ENCODE measurements at regions not wholly inside any gene's neighbourhood (a gene's known extent, or its start where the extent isn't known, plus 50 kb on each side); places are given as distances from the start of the nearest gene placed in this dataset.

GRCh38 chr16:9534759-9535158 lies 443.3 kb downstream of the HAPSTR1 start:
- Mint-ChIP-seq H3K4me3 (no peak overlapping the region), H3K36me3 (peaks cover 9% of the 10 kb centered on the region), H3K27ac (no peak overlapping the region), H3K27me3 (ENCODE audit: low read depth) (peaks cover 6% of the 10 kb centered on the region), H3K4me1 (peaks cover 7% of the 10 kb centered on the region), H3K9me3 (peaks cover 26% of the 10 kb centered on the region)
- ChIA-PET CTCF (interaction anchor here (1.0 kb wide), 1 partner anchor 114 kb away, joined by 3 read pairs; no protein-coding TSS in a partner anchor), POLR2A (no interaction called here)
- DNase-seq (ENCODE audit: low spot score) (no peak), ATAC-seq (no peak; the same call in 1 of the 2 replicates)
- TF ChIP-seq GRHL2 (CRISPR knock-in tag; IDR thresholded peaks at IDR 0.05; ENCODE audit: insufficient replicate concordance, severe bottlenecking) = no peak

GRCh38 chr16:9536905-9537304 lies 445.5 kb downstream of the HAPSTR1 start:
- POLR2A ChIA-PET = no interaction called here
- Mint-ChIP-seq H3K4me3 (no peak overlapping the region), H3K9me3 (peaks cover 26% of the 10 kb centered on the region), H3K27ac (no peak overlapping the region), H3K27me3 (ENCODE audit: low read depth) (0 out of 2 replicates have a peak, but pooled peaks cover 3% of the 10 kb centered on the region), H3K4me1 (peaks cover 7% of the 10 kb centered on the region), H3K36me3 (peaks cover 9% of the 10 kb centered on the region)
- CTCF ChIA-PET = no interaction called here
- ATAC-seq = no peak
- no peak for DNase-seq (ENCODE audit: low spot score)
- TF ChIP-seq GTF2I (CRISPR knock-in tag; conservative IDR thresholded peaks at IDR 0.05) (0 out of 2 replicates have a peak, but pooled peaks have one; percentile 41), OVOL2 (CRISPR knock-in tag; IDR thresholded peaks at IDR 0.05; ENCODE audit: borderline replicate concordance) (no peak)

GRCh38 chr16:9539346-9539745 lies 447.9 kb downstream of the HAPSTR1 start:
- H3K27ac Mint-ChIP-seq = no peak overlapping the region
- no peak overlapping the region for H3K4me3 Mint-ChIP-seq
- CTCF ChIA-PET = interaction anchor here (0.6 kb wide), 1 partner anchor 754 kb away, joined by 3 read pairs; no protein-coding TSS in a partner anchor
- 0 out of 2 replicates have a peak, but pooled peaks cover 3% of the 10 kb centered on the region for H3K27me3 Mint-ChIP-seq (ENCODE audit: low read depth)
- H3K4me1 Mint-ChIP-seq = peaks cover 10% of the 10 kb centered on the region
- ATAC-seq (no peak), DNase-seq (ENCODE audit: low spot score) (no peak)
- POLR2A ChIA-PET = no interaction called here
- peaks cover 5% of the 10 kb centered on the region; the same call in 1 of the 2 replicates for H3K36me3 Mint-ChIP-seq
- TF ChIP-seq GTF2I (CRISPR knock-in tag; conservative IDR thresholded peaks at IDR 0.05) = 0 out of 2 replicates have a peak, but pooled peaks have one; percentile 12
- TF ChIP-seq ZNF425 (CRISPR knock-in tag; conservative IDR thresholded peaks at IDR 0.05) = no peak
- H3K9me3 Mint-ChIP-seq = peaks cover 22% of the 10 kb centered on the region

DNA sequence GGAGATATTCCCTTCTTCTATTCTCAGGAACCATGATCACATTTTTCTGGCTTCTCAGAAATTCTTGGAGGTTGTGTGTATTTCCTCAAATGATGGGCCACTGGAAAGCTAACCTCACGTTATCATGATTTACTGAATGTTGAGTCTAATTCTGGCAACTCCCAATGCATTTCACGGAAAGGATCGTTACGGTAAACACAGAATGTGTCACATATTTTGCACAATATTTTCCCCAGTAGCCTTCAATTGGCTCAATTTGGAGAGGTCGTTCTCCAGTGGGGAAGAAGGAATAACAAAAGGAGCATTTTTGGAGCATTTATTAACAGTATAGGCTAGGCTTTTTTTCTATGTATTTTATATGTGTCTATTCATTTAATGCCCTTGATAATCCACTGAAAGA lies 450.3 kb downstream of the HAPSTR1 start:
- no peak for ATAC-seq
- H3K4me3 Mint-ChIP-seq = no peak overlapping the region
- TF ChIP-seq, protein P1, sequence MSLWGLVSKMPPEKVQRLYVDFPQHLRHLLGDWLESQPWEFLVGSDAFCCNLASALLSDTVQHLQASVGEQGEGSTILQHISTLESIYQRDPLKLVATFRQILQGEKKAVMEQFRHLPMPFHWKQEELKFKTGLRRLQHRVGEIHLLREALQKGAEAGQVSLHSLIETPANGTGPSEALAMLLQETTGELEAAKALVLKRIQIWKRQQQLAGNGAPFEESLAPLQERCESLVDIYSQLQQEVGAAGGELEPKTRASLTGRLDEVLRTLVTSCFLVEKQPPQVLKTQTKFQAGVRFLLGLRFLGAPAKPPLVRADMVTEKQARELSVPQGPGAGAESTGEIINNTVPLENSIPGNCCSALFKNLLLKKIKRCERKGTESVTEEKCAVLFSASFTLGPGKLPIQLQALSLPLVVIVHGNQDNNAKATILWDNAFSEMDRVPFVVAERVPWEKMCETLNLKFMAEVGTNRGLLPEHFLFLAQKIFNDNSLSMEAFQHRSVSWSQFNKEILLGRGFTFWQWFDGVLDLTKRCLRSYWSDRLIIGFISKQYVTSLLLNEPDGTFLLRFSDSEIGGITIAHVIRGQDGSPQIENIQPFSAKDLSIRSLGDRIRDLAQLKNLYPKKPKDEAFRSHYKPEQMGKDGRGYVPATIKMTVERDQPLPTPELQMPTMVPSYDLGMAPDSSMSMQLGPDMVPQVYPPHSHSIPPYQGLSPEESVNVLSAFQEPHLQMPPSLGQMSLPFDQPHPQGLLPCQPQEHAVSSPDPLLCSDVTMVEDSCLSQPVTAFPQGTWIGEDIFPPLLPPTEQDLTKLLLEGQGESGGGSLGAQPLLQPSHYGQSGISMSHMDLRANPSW (CRISPR knock-in tag; conservative IDR thresholded peaks at IDR 0.05; ENCODE audit: low read depth) = no peak
- no peak for DNase-seq (ENCODE audit: low spot score)
- 0 out of 2 replicates have a peak, but pooled peaks cover 3% of the 10 kb centered on the region for H3K27me3 Mint-ChIP-seq (ENCODE audit: low read depth)
- H3K27ac Mint-ChIP-seq = no peak overlapping the region
- H3K36me3 Mint-ChIP-seq = peaks cover 5% of the 10 kb centered on the region; the same call in 1 of the 2 replicates
- CTCF ChIA-PET = interaction anchor here (0.5 kb wide), 1 partner anchor 44 kb away, joined by 3 read pairs; no protein-coding TSS in a partner anchor
- peaks cover 20% of the 10 kb centered on the region for H3K9me3 Mint-ChIP-seq
- H3K4me1 Mint-ChIP-seq = peaks cover 4% of the 10 kb centered on the region
- POLR2A ChIA-PET = no interaction called here

DNA sequence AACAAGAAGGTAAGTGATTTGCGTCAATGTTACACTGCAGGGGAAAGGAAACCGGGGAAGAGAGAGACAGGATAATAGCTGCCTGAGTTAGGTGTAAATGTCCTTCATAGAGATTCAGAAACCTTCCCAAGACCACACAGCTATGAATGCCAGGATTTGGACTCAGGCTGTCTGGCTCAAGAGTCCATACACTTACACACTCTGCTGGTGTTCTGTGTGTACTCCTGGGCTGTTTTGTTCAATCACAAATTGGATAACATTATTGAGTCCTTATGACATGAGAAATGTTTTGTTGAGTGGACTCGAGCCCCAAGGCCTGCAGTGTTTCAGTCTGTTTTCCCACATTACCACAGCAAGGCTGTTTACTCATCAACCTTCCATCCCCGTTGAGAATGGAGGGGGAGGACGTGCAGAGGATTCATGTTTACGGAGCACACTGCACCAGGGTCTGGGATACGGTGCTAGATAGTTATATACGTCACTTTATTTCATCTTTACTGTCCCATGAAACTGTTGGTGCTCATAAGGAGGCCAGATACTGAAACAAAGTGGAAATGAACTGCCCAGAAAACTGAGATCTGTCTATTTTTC lies 450.8 kb downstream of the HAPSTR1 start:
- Mint-ChIP-seq H3K36me3 (peaks cover 5% of the 10 kb centered on the region; the same call in 1 of the 2 replicates), H3K27me3 (ENCODE audit: low read depth) (0 out of 2 replicates have a peak, but pooled peaks cover 3% of the 10 kb centered on the region), H3K9me3 (peaks cover 15% of the 10 kb centered on the region), H3K4me1 (peaks cover 4% of the 10 kb centered on the region), H3K27ac (no peak overlapping the region), H3K4me3 (no peak overlapping the region)
- no peak for ATAC-seq
- DNase-seq (ENCODE audit: low spot score) = no peak
- ChIA-PET CTCF (interaction anchor here (0.5 kb wide), 1 partner anchor 45 kb away, joined by 3 read pairs; no protein-coding TSS in a partner anchor), POLR2A (no interaction called here)
- TF ChIP-seq, protein P2, sequence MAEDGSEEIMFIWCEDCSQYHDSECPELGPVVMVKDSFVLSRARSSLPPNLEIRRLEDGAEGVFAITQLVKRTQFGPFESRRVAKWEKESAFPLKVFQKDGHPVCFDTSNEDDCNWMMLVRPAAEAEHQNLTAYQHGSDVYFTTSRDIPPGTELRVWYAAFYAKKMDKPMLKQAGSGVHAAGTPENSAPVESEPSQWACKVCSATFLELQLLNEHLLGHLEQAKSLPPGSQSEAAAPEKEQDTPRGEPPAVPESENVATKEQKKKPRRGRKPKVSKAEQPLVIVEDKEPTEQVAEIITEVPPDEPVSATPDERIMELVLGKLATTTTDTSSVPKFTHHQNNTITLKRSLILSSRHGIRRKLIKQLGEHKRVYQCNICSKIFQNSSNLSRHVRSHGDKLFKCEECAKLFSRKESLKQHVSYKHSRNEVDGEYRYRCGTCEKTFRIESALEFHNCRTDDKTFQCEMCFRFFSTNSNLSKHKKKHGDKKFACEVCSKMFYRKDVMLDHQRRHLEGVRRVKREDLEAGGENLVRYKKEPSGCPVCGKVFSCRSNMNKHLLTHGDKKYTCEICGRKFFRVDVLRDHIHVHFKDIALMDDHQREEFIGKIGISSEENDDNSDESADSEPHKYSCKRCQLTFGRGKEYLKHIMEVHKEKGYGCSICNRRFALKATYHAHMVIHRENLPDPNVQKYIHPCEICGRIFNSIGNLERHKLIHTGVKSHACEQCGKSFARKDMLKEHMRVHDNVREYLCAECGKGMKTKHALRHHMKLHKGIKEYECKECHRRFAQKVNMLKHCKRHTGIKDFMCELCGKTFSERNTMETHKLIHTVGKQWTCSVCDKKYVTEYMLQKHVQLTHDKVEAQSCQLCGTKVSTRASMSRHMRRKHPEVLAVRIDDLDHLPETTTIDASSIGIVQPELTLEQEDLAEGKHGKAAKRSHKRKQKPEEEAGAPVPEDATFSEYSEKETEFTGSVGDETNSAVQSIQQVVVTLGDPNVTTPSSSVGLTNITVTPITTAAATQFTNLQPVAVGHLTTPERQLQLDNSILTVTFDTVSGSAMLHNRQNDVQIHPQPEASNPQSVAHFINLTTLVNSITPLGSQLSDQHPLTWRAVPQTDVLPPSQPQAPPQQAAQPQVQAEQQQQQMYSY (CRISPR knock-in tag; IDR thresholded peaks at IDR 0.05) = no peak
- no peak for TF ChIP-seq IRF2 (CRISPR knock-in tag; IDR thresholded peaks at IDR 0.05; ENCODE audit: borderline replicate concordance, low read depth)
- TF ChIP-seq, protein P3, sequence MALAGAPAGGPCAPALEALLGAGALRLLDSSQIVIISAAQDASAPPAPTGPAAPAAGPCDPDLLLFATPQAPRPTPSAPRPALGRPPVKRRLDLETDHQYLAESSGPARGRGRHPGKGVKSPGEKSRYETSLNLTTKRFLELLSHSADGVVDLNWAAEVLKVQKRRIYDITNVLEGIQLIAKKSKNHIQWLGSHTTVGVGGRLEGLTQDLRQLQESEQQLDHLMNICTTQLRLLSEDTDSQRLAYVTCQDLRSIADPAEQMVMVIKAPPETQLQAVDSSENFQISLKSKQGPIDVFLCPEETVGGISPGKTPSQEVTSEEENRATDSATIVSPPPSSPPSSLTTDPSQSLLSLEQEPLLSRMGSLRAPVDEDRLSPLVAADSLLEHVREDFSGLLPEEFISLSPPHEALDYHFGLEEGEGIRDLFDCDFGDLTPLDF (CRISPR knock-in tag; IDR thresholded peaks at IDR 0.05) = no peak
- TF ChIP-seq ETV6 (CRISPR knock-in tag; IDR thresholded peaks at IDR 0.05) = no peak
- TF ChIP-seq MAX (CRISPR knock-in tag; IDR thresholded peaks at IDR 0.05) = no peak
- TF ChIP-seq SP1 (CRISPR knock-in tag; conservative IDR thresholded peaks at IDR 0.05) = no peak
- no peak for TF ChIP-seq CBFB (CRISPR knock-in tag; IDR thresholded peaks at IDR 0.05; ENCODE audit: low read depth)
- no peak for TF ChIP-seq NFE2L1 (CRISPR knock-in tag; IDR thresholded peaks at IDR 0.05)
- no peak for TF ChIP-seq MYBL2 (CRISPR knock-in tag; IDR thresholded peaks at IDR 0.05)
- TF ChIP-seq ZNF416 (CRISPR knock-in tag; IDR thresholded peaks at IDR 0.05) = no peak

Measured in WTC11 (cell line).